GM21619 (cell line): ENCODE measurements at regions not wholly inside any gene's neighbourhood (a gene's known extent, or its start where the extent isn't known, plus 50 kb on each side); places are given as distances from the start of the nearest gene placed in this dataset.
"Not testable (repeated sequence)": the region's sequence is repeated elsewhere in the genome, so short reads cannot be mapped to it uniquely, and the experiment has no call there.

Experiments used
- ATAC-seq: cut with Tn5 transposase; IDR thresholded peaks from one replicate; pipeline ENCODE4 v1.9.1; 2021; ENCODE audit not compliant: unreplicated experiment

DNA sequence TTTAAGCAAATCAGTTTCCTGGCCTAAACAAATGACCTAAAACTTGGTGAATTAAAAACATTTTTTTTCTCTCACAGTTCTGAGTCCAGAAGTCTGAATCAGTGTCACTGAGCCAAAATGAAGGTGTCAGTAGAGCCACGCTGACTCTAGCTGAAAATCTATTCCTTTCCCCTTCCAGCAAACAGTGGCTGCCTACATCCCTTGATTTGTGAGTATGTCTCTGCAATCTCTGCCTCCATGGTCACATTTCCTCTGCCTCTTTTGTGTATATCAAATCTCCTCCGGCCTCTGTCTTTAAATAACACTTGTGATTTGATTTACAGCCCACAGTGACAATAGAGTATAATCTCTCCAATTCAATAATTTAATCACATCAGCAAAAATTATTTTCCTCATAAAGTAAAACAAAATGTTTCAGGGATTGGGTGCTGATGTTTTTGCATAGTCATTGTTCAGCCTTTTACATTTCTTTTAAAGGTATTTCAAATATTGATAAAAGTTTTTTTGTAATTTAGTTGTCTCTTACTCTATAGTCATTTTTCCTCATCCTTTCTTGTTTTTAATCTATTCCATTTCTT, 1715.4 kb downstream of the BRINP3 start:
- ATAC-seq = no peak

- no peak for ATAC-seq
Observed at GRCh38 chr1:188763541-188763940, 1714.1 kb downstream of the BRINP3 start.

GRCh38 chr1:188769181-188769580, 1708.5 kb downstream of the BRINP3 start:
- no peak for ATAC-seq

DNA sequence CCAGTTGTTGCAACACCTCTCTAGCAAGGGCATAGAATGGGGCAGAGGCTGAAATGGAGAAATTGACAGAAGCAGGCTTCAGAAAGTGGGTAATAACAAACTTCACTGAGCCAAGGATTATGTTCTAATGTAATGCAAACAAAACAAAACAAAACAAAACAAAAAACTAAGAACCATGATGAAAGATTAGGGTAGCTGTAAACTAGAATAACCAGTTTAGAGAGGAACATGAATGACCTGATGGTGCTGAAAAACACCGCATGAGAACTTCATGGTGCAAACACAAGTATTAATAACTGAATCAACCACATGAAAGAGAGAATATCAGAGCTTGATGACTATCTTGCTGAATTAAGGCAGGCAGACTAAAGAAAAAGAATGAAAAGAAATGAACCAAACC, 1707.7 kb downstream of the BRINP3 start:
- ATAC-seq = no peak

GRCh38 chr1:188778578-188778977, 1699.1 kb downstream of the BRINP3 start:
- ATAC-seq = no peak

DNA sequence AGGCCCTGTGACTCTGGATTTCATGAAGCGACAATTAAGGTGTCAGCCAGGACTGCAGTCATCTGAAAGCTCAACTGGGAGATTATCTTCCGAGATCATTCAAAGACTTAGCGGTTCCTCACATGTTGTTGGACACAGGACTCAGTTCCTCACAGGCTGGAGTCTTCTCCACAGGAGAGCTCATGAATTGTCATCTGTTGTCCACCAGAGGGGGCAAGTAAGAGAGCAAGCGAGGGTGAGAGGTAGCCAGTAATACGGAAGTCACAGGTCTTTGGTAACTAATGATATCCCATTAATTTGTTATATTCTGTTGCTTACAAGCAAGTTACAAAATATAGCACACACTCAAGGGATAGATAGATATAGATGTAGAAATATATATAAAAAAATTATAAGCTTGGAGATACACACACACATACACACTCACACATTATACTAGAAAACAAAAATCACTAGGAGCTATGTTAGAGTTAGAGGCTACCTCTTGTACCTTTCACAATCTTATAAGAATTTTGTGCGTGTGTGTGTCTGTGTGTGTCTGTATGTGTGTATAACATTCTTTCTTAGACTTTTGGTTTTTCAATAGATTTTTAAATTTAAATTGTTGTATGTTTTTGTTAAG, 1695.3 kb downstream of the BRINP3 start:
- peak; percentile 95 for ATAC-seq

- ATAC-seq = no peak
Observed at GRCh38 chr1:188794969-188795368, 1682.7 kb downstream of the BRINP3 start.

DNA sequence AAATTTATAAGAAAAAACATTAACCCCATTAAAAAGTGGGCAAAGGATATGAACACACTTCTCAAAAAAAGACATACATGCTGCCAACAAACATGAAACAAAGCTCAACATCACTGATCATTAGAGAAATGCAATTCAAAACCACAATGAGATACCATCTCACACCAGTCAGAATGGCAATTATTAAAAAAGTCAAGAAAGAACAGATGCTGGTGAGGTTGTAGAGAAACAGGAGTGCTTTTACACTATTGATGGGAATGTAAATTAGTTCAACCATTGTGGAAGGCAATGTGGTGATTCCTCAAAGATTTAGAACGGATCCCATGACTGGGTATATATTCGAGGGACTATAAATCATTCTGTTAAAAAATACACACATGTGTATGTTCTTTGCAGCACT, 1665.5 kb downstream of the BRINP3 start:
- not testable (repeated sequence) for ATAC-seq

DNA sequence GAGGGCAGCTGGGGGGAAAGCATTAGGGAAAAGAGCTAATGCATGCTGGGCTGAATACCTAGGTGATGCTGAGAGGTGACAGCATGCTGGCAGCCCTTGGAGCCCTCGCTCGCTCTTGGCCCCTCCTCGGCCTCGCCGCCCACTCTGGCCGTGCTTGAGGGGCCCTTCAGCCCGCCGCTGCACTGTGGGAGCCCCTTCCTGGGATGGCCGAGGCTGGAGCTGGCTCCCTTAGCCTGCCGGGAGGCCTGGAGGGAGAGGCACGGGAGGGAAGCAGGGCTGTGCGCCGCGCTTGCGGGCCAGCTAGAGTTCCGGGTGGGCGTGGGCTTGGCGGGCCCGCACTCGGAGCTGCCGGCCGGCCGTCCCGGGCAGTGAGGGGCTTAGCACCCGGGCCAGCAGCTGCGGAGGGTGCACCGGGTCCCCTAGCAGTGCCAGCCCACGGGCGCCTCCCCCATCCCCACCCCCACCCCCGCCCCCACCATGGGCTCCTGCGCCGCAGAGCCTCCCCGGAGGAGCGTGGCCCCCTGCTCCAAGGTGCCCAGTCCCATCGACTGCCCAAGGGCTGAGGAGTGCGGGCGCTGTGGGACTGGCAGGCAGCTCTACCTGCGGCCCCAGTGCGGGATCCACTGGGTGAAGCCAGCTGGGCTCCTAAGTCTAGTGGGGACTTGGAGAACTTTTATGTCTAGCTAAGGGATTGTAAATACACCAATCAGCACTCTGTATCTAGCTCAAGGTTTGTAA, 1664.7 kb downstream of the BRINP3 start:
- not testable (repeated sequence) for ATAC-seq

DNA sequence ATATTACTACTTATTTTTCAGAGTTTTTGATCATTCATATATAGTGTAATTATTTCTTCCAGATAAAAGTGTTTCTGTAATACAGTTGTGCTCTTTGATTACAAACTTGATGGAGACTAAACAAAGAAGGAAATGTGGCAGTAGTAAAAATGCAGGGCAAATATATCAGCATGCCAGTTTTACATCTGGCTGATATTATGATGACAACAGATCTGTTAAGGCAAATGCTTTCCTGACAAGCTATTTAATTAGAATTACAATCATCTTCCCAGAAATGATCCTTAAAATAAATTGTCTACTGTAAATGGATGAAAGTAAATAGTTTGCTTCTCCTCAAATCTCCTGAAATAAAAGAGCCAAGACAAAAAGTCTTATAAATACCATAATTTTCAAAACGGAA, 1659.8 kb downstream of the BRINP3 start:
- no peak for ATAC-seq

DNA sequence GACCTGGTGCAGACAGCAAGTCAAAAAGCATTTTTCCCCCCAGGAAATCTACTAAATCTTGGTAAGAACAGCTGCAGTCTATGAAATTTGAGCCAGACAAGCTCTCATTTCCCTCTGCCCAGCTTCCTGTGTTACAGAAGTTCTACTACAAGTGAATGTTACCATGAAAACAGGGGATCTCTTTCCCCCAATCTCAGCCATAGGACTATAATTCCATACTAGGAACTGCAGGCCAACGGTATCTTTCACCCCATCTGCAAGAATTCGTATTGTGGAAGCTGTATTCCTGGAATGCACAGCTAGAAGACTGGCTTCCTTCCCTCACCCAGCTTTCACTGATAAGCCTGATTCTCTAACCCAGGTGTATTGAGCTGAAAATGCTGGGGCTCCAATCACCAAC, 1655.4 kb downstream of the BRINP3 start:
- no peak for ATAC-seq

DNA sequence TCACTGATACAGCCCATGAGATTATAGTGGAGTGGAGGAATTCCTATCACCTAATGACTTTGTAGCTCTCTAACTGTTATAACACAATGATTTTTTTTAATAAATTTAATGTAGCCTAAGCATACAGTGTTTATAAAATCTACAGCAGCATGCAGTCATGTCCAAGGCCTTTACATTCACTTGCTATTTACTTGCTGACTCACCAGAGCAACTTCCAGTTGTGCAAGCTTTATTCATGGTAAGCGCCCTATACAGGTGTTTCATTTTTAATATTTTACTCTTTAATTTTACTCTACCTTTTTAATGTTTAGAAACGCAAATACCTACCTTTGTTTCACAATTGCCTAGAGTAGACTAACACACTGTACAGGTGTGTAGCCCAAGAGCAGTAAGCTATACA, 1652.2 kb downstream of the BRINP3 start:
- ATAC-seq = no peak

DNA sequence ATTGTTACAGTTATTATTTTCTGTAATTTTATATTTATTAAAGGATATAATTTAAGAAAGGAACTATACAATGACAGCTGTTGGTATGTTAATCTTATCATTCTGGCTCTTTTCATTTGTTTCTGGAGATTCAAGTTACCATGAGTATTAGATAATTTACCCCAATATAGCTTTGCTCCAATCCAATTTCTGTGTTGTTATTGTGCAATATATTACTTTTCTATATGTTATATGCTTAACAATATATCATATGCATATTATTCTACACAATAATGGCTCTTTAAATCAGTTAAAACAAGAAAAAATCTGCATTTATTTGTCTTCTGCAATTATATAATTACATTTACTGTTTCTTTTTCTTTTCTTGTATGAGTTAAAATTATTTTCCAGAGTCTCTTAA, 1650.9 kb downstream of the BRINP3 start:
- ATAC-seq = no peak

DNA sequence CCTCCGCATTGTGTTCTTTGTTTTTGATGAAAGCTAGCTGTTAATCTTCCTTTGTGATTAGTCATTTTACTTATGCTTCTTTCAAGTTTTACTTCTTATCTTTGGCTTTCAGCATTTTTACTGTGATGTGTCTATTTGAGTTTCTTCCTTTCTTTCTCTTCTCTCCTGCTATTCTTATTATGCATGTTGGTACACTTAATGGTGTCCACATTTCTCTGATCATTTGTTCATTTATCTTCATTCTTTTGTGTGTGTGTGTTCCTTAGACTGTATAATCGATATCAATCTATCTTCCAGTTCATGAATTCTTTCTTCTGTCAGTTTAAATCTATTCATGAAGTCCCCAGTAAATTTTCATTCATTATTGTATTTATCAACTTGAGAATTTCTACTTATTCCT, 1650.3 kb downstream of the BRINP3 start:
- ATAC-seq = no peak

GRCh38 chr1:188841111-188841696, 1636.5 kb downstream of the BRINP3 start:
- ATAC-seq = not testable (repeated sequence)

DNA sequence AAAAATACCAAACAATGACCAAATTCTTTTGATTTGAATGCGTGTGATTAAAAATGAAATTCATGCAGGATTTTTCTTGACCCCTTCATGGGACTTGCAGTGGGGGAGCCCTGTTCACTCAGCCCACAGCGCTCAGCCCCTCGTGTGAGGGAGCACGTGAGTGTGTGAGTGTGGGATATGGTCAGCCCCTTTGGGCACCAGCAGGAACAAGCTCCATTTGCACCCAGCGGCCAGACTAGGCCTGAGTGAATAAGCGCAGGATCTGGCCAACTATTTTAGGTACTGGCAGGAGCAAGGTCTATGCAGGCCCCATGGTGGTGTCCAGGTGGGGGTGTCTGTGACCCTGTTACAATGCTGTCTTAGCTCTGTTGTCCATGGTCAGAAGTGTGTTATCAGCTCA, 1631.2 kb downstream of the BRINP3 start:
- no peak for ATAC-seq

DNA sequence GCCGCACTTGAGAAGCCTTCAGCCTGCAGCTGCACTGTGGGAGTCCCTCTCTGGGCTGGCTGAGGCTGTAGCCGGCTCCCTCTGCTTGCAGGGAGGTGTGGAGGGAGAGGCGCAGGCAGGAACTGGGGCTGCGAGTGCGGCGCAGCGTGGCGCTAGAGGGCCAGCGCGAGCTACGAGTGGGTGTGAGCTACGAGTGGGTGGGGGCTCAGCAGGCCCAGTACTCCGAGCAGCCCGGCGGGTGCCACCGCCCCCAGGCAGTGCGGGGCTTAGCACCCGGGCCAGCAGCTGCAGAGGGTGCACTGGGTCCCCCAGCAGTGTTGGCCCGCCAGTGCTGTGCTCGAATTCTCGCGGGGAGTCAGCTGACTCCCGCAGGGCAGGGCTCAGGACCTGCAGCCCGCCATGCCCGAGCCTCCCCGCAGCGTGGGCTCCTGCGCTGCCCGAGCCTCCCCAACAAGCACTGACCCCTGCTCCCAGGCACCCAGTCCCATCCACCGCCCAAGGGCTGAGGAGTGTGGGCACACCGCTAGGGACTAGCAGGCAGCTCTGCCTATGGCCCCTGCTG, 1620.1 kb downstream of the BRINP3 start:
- ATAC-seq = no peak

- no peak for ATAC-seq
Observed at GRCh38 chr1:188867614-188868013, 1610.0 kb downstream of the BRINP3 start.

- ATAC-seq = no peak
Observed at GRCh38 chr1:188871164-188871563, 1606.5 kb downstream of the BRINP3 start.

DNA sequence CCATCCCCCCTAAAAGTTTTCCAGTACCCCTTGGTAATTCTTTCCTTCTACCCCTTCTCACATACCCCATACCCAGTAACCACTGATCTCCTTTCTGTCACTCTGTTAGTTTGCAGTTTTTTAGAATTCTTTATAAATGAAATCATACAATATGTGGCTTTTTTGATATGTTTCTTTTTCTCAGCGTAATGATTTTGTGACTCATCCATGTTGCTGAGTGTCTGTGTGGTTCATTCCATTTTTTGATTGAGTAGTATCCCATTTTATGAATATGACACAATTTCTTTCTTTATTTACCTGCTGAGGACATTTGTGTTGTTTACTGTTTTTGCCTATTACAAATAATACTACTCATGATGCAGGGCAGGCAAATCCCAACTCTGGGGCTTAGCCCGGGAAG, 1605.3 kb downstream of the BRINP3 start:
- no peak for ATAC-seq

GRCh38 chr1:188877668-188878067, 1600.0 kb downstream of the BRINP3 start:
- ATAC-seq = no peak

DNA sequence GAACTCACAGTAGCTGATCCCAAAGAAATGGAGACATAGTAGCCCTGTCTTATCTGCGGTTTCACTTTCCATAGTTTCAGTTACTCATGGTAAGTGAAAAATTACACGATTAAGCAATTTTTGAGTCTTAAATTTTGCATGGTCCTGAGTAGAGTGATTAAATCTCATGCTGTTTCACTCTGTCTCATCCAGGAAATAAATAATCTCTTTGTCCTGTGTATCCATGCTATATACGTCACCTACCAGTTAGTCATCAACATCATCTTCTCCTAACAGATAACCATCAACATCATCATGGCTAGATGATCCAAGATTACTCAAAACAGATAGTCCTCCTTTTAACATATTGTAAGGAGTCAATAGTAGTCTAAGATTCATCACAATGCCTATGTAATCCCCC, 1589.3 kb downstream of the BRINP3 start:
- ATAC-seq = no peak
